Left lung (tissue), 4 donors: ENCODE measurements at regions not wholly inside any gene's neighbourhood (a gene's known extent, or its start where the extent isn't known, plus 50 kb on each side); places are given as distances from the start of the nearest gene placed in this dataset.
A peak's percentile ranks its signal among the peaks of the same experiment; 100 is the strongest.

Experiments used
- ATAC-seq: fragments of 200-7000 bp; cut with Tn5 transposase; one replicate; pipeline ENCODE4 v1.9.1; 2020; ENCODE audit warnings: moderate library complexity
- DNase-seq, 4 donors: peaks; one replicate each; pipeline ENCODE4 v3.0.0-alpha.2; 2013 to 2020
- H3K27ac ChIP-seq, 2 donors: fragments of 200-600 bp; sonication (generic) in 1 of 2; one replicate each; pipeline versions ENCODE4 v1.5.0 to v1.8.0; 2020 to 2021
- H3K27me3 ChIP-seq, 2 donors: fragments of 200-600 bp; sonication (generic) in 1 of 2; one replicate each; pipeline versions ENCODE4 v1.5.0 to v1.8.0; 2020 to 2021
- H3K36me3 ChIP-seq, 2 donors: fragments of 200-600 bp; sonication (generic) in 1 of 2; one replicate each; pipeline versions ENCODE4 v1.5.0 to v1.8.0; 2020 to 2021
- H3K4me1 ChIP-seq, 2 donors: fragments of 200-600 bp; one replicate each; pipeline ENCODE4 v1.8.0; 2021
- H3K4me3 ChIP-seq, 2 donors: fragments of 200-600 bp; sonication (generic) in 1 of 2; one replicate each; pipeline versions ENCODE4 v1.5.0 to v1.8.0; 2020 to 2021; ENCODE audit warnings: mild to moderate bottlenecking in 1 of 2
- H3K9me3 ChIP-seq, 2 donors: fragments of 200-600 bp; sonication (generic) in 1 of 2; one replicate each; pipeline versions ENCODE4 v1.5.0 to v1.8.0; 2020 to 2021
- intact Hi-C, 2 donors: fragments of 100-400 bp; cut with DNase I; formaldehyde crosslinking; loops; one replicate each; pipeline versions ENCODE4 v1.11.2 to v1.14.2; 2022
- TF ChIP-seq, protein P1 (sequence below), 2 donors: fragments of 200-600 bp; sonication (generic) in 1 of 2; IDR thresholded peaks; one replicate each; pipeline versions ENCODE4 v1.5.0 to v1.8.0; 2021; ENCODE audit warnings: antibody characterized with exemption in 2 of 2
- donor health status: DM: no; HTN: yes; CAD: no.
- donor health status: DM: no; HTN: no; CAD: no.

GRCh38 chr14:104297313-104297704, 158.9 kb downstream of the KIF26A start:
- Histone ChIP-seq H3K27ac (no peak overlapping the region), H3K9me3 (no peaks in the 10 kb centered on the region), H3K4me3 (no peak overlapping the region), H3K4me1 (no peaks in the 10 kb centered on the region), H3K27me3 (peaks cover 0 to 26% of the 10 kb centered on the region in 2 donors), H3K36me3 (no peaks in the 10 kb centered on the region)
- peak in 1 of 4 donors; percentile 39 for DNase-seq
- intact Hi-C loops: no loop called here
- no peak for ATAC-seq
- TF ChIP-seq, protein P1, sequence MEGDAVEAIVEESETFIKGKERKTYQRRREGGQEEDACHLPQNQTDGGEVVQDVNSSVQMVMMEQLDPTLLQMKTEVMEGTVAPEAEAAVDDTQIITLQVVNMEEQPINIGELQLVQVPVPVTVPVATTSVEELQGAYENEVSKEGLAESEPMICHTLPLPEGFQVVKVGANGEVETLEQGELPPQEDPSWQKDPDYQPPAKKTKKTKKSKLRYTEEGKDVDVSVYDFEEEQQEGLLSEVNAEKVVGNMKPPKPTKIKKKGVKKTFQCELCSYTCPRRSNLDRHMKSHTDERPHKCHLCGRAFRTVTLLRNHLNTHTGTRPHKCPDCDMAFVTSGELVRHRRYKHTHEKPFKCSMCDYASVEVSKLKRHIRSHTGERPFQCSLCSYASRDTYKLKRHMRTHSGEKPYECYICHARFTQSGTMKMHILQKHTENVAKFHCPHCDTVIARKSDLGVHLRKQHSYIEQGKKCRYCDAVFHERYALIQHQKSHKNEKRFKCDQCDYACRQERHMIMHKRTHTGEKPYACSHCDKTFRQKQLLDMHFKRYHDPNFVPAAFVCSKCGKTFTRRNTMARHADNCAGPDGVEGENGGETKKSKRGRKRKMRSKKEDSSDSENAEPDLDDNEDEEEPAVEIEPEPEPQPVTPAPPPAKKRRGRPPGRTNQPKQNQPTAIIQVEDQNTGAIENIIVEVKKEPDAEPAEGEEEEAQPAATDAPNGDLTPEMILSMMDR (IDR thresholded peaks at IDR 0.05): no peak

DNA sequence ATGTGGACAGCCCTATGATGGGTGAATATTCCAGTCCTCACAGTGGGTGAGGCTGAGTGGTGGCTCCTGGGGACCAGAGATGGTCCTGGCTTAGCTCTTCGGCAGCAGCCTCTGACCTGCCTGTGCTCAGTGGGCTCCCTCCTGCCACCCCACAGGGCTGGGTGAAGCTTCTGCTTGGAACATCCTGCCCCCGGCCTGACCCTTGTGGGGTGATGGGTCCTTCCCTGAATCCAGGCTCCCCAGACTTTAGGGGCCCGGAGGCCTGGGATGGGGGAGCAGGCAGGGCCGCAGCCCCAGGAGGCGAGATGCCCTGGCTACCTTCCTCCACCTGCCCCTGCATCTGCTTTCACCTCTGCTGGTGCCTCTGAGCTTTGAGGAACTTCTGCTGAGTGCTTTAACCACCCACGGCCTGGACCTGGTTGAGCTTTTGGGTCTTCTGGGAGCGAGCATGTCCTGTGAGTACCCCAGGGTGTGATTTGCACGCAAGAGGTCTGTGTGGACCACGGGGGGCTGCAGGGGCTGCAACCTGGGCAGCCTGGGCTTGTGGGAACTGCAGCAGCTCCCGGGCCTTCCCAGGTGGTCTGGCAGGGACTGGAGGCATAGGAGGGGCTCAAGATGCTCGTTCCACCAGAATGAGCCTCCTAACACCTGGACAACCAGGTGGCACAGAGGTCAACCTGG, 159.5 kb downstream of the KIF26A start:
- TF ChIP-seq, protein P1 (IDR thresholded peaks at IDR 0.05): no peak
- H3K4me3 ChIP-seq: no peak overlapping the region
- no peak for ATAC-seq
- DNase-seq: peak in 1 of 4 donors; percentile 70
- peaks cover 0 to 20% of the 10 kb centered on the region in 2 donors for H3K27me3 ChIP-seq
- H3K27ac ChIP-seq: no peak overlapping the region
- H3K9me3 ChIP-seq: no peaks in the 10 kb centered on the region
- H3K4me1 ChIP-seq: no peaks in the 10 kb centered on the region
- H3K36me3 ChIP-seq: no peaks in the 10 kb centered on the region
- intact Hi-C loops: no loop called here

GRCh38 chr14:104298458-104298857, 160.1 kb downstream of the KIF26A start:
- Histone ChIP-seq H3K4me3 (no peak overlapping the region), H3K9me3 (no peaks in the 10 kb centered on the region), H3K27ac (no peak overlapping the region), H3K27me3 (peaks cover 0 to 14% of the 10 kb centered on the region in 2 donors), H3K4me1 (no peaks in the 10 kb centered on the region), H3K36me3 (no peaks in the 10 kb centered on the region)
- DNase-seq: peak in 1 of 4 donors; percentile 53
- TF ChIP-seq, protein P1 (IDR thresholded peaks at IDR 0.05): no peak
- ATAC-seq: no peak
- intact Hi-C loops: no loop called here

DNA sequence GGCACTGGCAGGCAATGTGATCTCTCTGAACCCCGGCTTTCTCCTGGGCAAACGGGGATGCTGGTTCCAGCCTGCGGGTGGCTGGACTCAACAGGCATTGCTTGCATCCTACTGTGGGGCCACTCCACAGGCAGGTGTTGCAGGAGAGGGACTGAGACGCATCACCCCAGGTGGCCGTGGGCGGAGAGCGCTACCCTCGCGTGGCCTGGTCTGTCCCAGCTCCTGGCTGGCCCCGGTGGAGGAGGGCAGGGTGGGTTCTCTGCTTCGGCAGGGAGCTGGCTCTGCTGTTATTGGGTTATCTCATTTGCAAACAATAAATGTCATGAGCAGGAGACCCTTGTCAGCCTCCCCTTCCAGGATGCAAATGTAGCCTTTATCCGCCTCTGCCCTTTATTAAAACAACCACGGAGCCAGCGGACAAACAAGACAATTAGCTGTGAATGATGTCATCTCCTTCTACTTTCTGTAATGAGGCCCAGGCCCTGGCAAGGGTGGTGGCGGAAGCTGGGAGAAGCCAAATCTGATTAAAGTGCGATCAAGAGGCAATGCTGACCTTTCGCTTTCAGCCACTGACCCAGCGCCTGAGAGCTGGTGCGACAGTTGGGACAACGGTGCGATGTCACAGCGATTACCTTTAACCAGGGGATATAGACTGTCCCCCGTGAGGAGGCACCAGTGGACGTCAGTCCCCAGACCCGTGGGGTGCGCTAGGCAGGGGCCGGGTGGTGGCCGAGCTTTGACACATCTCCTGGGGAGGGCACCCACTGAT, 161.8 kb downstream of the KIF26A start:
- Histone ChIP-seq H3K4me1 (no peaks in the 10 kb centered on the region), H3K36me3 (no peaks in the 10 kb centered on the region), H3K27me3 (no peaks in the 10 kb centered on the region), H3K27ac (no peak overlapping the region), H3K9me3 (no peaks in the 10 kb centered on the region), H3K4me3 (no peak overlapping the region)
- DNase-seq (peak in 3 of 4 donors; percentile 63 to 77 (median 67)), ATAC-seq (no peak)
- intact Hi-C loops: no loop called here
- TF ChIP-seq, protein P1 (IDR thresholded peaks at IDR 0.05): no peak

GRCh38 chr14:104301731-104302460, 163.5 kb downstream of the KIF26A start:
- intact Hi-C loops: no loop called here
- H3K4me1 ChIP-seq: no peaks in the 10 kb centered on the region
- no peaks in the 10 kb centered on the region for H3K36me3 ChIP-seq
- H3K27me3 ChIP-seq: peaks cover 0 to 11% of the 10 kb centered on the region in 2 donors
- no peak overlapping the region for H3K4me3 ChIP-seq
- DNase-seq: peak in 1 of 4 donors; percentile 67
- H3K27ac ChIP-seq: no peak overlapping the region
- H3K9me3 ChIP-seq: no peaks in the 10 kb centered on the region
- no peak for ATAC-seq
- TF ChIP-seq, protein P1 (IDR thresholded peaks at IDR 0.05): no peak
